ENCODE measurements at regions not wholly inside any gene's neighbourhood (a gene's known extent, or its start where the extent isn't known, plus 50 kb on each side); places are given as distances from the start of the nearest gene placed in this dataset.

DNA sequence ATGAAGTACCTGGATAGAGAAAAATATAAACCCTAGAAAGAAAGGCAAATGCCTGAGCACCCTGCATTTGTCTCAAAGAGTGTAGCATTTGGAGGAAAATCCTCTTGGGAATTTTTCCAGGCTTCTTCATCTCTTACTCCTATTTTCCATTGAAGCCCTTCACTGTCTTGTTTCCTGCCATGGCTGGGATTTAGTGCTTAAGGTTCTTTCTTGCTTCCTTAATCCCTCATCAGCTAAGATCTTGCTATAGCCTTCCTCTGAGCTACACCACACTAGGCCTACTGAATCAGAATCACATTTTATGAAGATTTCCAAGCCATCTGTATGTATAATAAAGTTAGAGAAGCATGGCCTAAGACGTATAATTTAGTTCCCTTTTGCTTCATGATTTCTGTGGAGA lies 97.5 kb upstream of the PHYHIPL start:
- TF ChIP-seq, protein P1, sequence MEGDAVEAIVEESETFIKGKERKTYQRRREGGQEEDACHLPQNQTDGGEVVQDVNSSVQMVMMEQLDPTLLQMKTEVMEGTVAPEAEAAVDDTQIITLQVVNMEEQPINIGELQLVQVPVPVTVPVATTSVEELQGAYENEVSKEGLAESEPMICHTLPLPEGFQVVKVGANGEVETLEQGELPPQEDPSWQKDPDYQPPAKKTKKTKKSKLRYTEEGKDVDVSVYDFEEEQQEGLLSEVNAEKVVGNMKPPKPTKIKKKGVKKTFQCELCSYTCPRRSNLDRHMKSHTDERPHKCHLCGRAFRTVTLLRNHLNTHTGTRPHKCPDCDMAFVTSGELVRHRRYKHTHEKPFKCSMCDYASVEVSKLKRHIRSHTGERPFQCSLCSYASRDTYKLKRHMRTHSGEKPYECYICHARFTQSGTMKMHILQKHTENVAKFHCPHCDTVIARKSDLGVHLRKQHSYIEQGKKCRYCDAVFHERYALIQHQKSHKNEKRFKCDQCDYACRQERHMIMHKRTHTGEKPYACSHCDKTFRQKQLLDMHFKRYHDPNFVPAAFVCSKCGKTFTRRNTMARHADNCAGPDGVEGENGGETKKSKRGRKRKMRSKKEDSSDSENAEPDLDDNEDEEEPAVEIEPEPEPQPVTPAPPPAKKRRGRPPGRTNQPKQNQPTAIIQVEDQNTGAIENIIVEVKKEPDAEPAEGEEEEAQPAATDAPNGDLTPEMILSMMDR (conservative IDR thresholded peaks at IDR 0.05; ENCODE audit: low read depth, low read length), result no peak
- H3K4me3 ChIP-seq (ENCODE audit: low read depth, low read length), result no peak overlapping the region
- no peak for DNase-seq (ENCODE audit: low read depth)

DNA sequence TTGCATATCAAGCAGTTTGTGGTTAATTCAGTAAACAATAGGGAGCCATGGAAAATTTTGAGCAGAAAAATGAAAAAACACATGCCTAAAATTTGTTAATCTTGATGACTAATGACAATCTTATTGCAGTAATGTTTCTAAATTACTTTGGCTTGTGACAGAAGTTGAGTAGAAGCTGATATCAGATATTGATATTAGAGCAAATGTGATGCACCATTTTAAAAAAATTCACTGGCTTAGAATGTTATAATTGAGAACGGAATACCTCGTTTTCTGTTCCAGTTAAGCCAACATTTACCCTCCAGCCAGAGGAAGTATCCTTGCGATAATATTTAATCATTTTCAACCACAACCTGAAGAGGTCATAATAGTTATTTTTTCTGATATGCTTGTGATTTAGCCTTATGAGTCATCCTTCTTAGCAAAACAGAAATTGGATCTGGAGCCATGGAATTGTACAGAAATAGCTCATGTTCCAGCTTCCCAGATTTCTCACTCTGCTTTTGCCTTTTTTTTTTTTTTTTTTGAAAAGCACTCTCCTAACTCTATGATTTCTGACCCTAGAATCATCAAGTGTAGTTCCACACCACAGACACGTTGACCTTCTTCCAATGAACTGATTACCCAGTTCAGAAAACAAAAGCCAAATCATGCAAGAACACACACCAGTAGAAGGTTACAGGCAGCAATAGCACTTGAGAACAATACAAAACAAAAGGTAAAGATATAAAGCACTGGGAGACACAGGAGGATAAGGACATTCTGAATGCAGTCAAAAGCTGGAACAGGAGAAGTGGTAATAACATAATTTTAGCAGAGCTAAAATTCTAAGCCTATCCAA lies 96.8 kb upstream of the PHYHIPL start:
- TF ChIP-seq, protein P1 (conservative IDR thresholded peaks at IDR 0.05; ENCODE audit: low read depth, low read length), result no peak
- peak; percentile 73 for DNase-seq (ENCODE audit: low read depth)
- H3K4me3 ChIP-seq (ENCODE audit: low read depth, low read length), result no peak overlapping the region

DNA sequence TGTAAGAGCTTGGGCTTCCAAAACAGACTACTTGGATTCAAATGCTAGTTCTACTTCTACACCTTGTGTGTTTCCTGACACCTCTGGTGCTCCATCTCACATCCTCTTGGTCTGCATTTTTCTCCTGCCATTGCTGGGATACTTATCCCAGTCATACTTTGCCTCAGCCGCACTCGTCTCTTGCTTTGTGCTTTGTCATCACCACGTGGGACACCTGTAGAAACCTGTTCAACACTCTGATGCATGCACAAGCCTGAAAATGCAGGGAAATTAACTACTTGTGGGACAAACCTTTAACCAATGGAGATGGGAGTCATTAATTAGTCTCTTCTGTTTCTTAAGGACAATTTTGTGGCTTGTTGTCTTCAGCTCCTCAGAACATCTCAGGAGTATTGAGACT lies 94.2 kb upstream of the PHYHIPL start:
- no peak for DNase-seq (ENCODE audit: low read depth)
- TF ChIP-seq, protein P1 (conservative IDR thresholded peaks at IDR 0.05; ENCODE audit: low read depth, low read length), result no peak
- no peak overlapping the region for H3K4me3 ChIP-seq (ENCODE audit: low read depth, low read length)

- no peak overlapping the region for H3K4me3 ChIP-seq (ENCODE audit: low read depth, low read length)
- TF ChIP-seq, protein P1 (conservative IDR thresholded peaks at IDR 0.05; ENCODE audit: low read depth, low read length), result no peak
- DNase-seq (ENCODE audit: low read depth), result no peak
These were observed 91.4 kb upstream of the PHYHIPL start for GRCh38 chr10:59085054-59085453.

DNA sequence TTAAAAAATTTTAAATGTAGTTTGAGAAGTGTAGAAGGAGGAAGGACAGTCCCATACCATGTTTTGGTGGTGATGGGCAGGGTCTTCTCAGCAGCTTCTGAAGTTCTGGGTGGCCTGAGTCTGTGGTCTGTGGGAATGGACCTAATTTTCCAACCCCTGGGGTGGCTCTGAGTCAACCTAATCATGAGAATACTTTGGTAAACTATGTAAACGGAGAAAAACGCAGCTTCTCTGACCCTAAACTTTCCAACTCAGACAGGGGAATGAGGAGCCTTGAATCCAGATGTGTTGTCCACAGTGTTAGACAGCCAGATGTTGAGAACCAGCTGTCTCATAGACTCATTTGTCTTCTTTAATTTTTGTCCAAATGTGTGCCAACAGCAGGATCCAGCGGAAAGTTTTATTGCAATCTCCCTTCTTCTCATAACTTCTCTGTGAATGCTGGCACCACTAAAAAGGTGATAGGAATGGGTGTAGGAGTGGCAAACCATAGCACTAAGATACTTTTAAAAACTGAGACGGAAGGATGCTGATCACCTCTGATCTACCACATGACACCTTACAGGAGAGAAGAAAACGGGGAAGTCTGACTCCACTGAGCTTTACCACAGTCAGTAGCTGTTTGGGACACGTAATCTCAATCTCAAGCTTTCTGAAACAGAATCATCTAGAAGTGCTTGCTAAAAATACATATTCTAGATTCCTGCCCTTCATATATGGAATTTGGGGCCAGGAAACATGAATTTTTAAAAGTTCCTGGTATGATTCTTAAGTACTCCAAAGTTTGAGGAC lies 90.5 kb upstream of the PHYHIPL start:
- DNase-seq (ENCODE audit: low read depth), result no peak
- TF ChIP-seq, protein P1 (conservative IDR thresholded peaks at IDR 0.05; ENCODE audit: low read depth, low read length), result no peak

GRCh38 chr10:59087486-59087885 lies 89.0 kb upstream of the PHYHIPL start:
- TF ChIP-seq, protein P1 (conservative IDR thresholded peaks at IDR 0.05; ENCODE audit: low read depth, low read length), result no peak
- DNase-seq (ENCODE audit: low read depth), result no peak
- H3K4me3 ChIP-seq (ENCODE audit: low read depth, low read length), result no peak overlapping the region

More for the DNA sequence above, 90.5 kb upstream of the PHYHIPL start:
- H3K4me3 ChIP-seq (ENCODE audit: low read depth, low read length), result no peak overlapping the region
